Pulmonary artery endothelial cell (primary cell): ENCODE measurements at regions not wholly inside any gene's neighbourhood (a gene's known extent, or its start where the extent isn't known, plus 50 kb on each side); places are given as distances from the start of the nearest gene placed in this dataset.
"Not testable (repeated sequence)": the region's sequence is repeated elsewhere in the genome, so short reads cannot be mapped to it uniquely, and the experiment has no call there.

Experiments used
- DNase-seq: peaks from one replicate; pipeline ENCODE4 v3.0.0-alpha.2; 2011; ENCODE audit warnings: low read depth, low spot score

DNA sequence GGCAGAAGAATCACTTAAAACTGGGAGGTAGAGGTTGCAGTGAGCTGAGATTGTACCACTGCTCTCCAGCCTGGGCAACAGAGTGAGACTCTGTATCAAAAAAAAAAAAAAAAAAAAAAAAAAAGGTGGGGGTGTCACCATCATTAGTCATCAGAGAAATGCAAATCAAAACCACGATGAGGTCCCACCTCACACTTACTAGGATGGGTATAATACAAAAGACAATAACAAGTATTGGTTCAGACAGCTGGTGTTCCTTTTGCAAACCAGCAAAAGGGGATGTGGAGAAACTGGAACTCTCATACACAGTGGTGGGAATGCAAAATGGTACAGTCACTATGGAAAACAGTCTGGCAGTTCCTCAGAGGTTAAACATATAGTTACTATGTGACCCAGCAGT is 78.7 kb upstream of the TSC22D2 start:
- DNase-seq, result no peak

GRCh38 chr3:150328654-150329040 is 79.5 kb upstream of the TSC22D2 start:
- DNase-seq, result no peak

DNA sequence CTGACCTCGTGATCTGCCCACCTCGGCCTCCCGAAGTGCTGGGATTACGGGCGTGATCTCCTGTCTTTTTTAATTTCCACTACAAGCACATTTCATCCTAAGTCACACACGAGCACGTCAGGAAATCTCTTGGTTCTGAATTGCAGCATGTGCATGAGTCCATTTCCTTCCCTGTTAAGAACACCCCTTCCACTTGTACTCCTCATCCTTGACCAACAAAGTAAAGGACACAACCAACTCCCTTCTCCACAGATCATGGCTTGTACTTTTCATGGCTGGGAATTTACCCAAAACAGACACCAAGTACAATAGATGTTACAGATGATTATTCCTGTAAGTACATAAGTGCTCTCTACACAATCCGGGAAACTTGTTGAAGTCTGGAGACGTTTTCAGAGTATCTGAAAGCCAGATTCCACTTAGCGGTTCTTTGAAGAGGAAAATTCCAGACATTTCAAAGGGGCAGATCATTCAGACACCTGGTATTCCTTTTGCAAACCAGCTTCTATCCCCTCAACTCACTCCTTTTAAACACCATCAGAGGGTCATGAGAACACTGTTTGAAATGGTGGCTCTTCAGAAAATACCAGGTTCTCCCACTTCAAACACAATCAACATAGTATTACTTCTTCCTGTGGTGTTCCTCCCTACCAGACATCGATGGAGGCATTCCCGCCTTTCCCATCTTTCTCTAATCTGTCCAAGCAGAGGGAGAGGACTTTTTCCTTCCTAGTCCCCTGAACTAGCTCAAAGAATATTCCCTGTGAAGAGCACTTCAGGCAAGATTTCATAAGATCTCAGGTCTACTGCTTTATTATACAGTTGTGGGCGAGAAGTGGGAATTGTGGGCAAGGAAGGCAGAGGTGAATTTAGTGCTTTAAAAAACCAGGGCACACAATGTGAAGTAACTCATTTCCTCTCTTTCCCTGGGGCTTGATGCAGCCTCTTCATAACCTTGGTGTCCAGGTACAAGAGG is 80.1 kb upstream of the TSC22D2 start:
- DNase-seq, result no peak

- DNase-seq, result no peak
These were observed 83.3 kb upstream of the TSC22D2 start for GRCh38 chr3:150324788-150325187.

DNA sequence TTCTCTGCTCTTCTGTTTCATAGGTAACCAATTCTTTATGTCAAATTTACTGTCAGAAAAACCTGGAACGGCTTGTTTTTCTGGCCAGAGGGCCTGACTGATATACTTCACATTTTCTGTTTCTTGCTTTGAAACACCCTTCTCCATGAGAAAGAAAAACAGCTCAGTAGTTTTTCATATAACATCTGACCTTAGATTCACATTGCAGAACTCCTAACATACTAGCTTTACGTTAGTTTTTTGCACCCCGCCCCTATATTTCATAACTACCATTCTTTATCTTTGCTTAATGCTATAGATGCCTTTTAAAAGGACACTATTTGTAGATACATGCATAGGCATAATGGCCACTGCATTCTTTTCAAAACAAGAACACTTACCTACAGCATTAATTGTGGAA is 83.9 kb upstream of the TSC22D2 start:
- no peak for DNase-seq

GRCh38 chr3:150323770-150324169 is 84.3 kb upstream of the TSC22D2 start:
- DNase-seq, result no peak

- DNase-seq, result not testable (repeated sequence)
These were observed 85.0 kb upstream of the TSC22D2 start for GRCh38 chr3:150323091-150323490.

DNA sequence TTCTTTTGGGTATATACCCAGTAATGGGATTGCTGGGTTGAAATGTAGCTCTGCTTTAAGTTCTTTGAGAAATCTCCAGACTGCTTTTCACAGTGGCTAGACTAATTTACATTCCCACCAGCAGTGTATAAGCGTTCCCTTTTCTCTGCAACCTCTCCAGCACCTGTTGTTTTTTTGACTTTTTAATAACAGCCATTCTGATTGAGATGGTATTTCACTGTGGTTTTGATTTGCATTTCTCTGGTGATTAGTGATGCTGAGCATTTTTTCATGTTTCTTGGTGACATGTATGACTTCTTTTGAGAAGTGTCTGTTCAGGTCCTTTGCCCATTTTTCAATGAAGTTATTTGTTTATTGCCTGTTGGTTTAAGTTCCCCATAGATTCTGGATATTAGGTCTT is 87.1 kb upstream of the TSC22D2 start:
- DNase-seq, result not testable (repeated sequence)

- no peak for DNase-seq
These were observed 88.2 kb upstream of the TSC22D2 start for GRCh38 chr3:150319900-150320299.

DNA sequence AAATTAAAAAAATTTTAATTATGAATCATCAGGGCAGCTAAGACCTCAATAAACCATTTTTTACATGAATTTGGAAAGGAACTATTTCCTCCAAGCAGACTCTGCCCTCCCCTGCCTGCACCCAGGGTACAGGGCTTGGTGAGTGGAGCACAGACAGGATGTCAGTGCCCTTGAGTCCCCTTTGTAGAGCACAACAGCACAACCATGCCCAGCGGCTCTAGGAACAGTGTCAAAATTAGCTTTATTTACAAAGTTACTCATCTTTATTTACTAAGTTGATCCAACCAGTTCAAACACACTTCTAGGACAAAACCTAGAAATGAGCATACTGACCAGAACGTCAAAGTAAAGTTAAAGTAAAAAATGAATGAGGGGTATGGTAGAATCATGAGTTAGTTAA is 90.6 kb upstream of the TSC22D2 start:
- no peak for DNase-seq

- no peak for DNase-seq
These were observed 92.4 kb upstream of the TSC22D2 start for GRCh38 chr3:150315721-150316120.

DNA sequence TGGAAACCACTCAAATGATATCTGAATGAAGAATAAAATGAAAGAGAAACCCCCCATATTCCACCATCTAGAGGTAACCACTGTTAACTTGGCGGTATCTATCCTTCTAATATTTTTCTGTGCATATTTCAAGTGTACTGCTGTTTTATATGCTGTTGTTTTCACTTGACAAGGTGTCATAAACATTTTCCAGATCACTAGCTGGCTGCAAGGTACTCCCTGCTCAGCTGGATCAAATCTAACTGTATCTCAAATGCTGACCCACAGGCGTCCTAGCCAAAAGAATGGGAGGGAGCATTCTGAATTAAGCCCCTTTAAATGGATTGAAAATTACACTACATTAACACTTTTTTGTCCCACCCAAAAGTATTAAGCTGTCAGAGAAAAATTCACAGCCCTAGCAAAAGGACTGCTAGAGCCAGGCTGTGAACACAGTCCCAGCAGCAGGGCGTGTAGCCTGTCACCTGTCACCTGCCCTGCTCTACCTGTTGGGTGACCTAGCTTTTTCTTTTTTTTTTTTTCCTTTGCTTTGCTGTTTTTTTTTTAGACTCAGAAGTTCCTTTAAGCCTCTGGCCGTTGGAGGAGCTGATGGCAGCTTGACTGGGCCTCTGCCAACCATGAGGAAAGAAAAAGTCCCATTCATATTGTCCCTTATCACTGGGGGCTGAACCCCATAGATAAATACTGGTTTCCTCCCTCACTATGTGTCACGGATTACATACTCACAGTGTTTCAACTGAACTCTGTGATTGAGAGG is 93.7 kb upstream of the TSC22D2 start:
- no peak for DNase-seq

GRCh38 chr3:150312018-150312657 is 96.0 kb upstream of the TSC22D2 start:
- DNase-seq, result no peak

- DNase-seq, result no peak
These were observed 96.9 kb upstream of the TSC22D2 start for GRCh38 chr3:150311156-150311555.

- DNase-seq, result no peak
These were observed 98.5 kb upstream of the TSC22D2 start for GRCh38 chr3:150309557-150309956.

DNA sequence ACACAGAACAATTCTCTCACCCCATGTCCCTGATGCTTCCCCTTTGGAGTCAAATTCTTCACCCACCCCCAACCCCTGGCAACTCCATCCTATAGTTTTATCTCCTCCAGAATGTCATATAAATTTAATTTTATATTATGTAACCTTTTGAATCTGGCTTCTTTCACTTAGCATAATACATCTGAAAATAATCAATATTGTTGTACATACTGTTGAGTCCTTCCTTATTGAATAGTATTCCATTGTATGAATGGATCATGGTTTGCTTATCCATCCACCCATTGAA is 98.9 kb upstream of the TSC22D2 start:
- DNase-seq, result no peak

GRCh38 chr3:150308481-150309256 is 99.4 kb upstream of the TSC22D2 start:
- no peak for DNase-seq

GRCh38 chr3:150308037-150308319 is 100.1 kb upstream of the TSC22D2 start:
- DNase-seq, result no peak

- DNase-seq, result no peak
These were observed 100.6 kb upstream of the TSC22D2 start for GRCh38 chr3:150307311-150308036.

GRCh38 chr3:150306906-150307305 is 101.2 kb upstream of the TSC22D2 start:
- DNase-seq, result no peak

- DNase-seq, result no peak
These were observed 102.0 kb upstream of the TSC22D2 start for GRCh38 chr3:150306083-150306482.
